ENCODE measurements at regions not wholly inside any gene's neighbourhood (a gene's known extent, or its start where the extent isn't known, plus 50 kb on each side); places are given as distances from the start of the nearest gene placed in this dataset.
A peak's percentile ranks its signal among the peaks of the same experiment; 100 is the strongest.
"Not testable (repeated sequence)": the region's sequence is repeated elsewhere in the genome, so short reads cannot be mapped to it uniquely, and the experiment has no call there.

DNA sequence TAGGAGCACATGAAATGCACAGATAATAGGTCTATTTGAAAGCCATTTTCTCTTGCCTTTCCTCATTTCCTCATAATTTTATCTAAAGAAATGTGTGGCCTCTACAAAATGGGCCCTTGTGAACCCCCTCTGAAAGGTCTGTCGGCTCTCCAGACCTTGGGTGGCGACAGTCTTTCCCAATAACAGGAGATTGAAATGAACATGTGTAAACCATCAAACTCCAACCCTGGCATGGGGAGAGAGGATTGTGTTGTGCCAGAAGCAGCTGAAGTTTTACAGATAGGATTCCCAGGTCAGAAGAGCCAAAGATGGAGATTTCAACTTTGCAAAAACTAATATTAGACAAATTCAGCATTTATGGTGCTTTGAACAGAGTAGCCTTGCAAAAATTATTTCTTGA is 277.1 kb upstream of the ECI2 start:
- no peaks in the 10 kb centered on the region for H3K4me1 ChIP-seq
- H3K4me3 ChIP-seq = no peak overlapping the region
- no peak overlapping the region for H3K27ac ChIP-seq
- H3K36me3 ChIP-seq = no peaks in the 10 kb centered on the region
- TF ChIP-seq POLR2A (IDR thresholded peaks at IDR 0.05) (no peak), POLR2AphosphoS5 (IDR thresholded peaks at IDR 0.05) (no peak), CTCF (IDR thresholded peaks at IDR 0.05) (no peak), EP300 (IDR thresholded peaks at IDR 0.05) (no peak)
- H3K9me3 ChIP-seq = no peaks in the 10 kb centered on the region
- intact Hi-C loops (cut with DNase I; ENCODE audit: low total_unique reads) = no loop called here
- no peak for DNase-seq
- WGBS, 5 donors = 79 to 91% (median 88%) methylated on average over 2 of the region's 2 CpGs
- no peaks in the 10 kb centered on the region for H3K27me3 ChIP-seq

DNA sequence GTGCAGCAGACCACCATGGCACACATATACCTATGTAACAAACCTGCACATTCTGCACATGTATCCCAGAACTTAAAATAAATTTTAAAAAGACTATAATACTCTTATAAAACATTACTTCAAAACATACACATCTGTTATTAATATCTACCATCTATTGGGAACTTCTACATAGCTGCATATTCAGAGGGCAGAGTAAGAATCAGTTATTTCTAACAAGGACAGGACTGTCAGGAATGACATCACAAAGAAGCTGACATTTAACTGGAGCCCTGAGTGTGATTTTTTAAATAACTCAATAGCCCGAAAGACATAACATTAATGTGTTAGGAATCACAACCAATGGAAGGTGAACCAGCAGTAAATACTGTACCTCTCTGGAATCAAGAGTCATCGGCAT is 276.7 kb upstream of the ECI2 start:
- no peaks in the 10 kb centered on the region for H3K4me1 ChIP-seq
- H3K27ac ChIP-seq = no peak overlapping the region
- WGBS, 5 donors = 43 to 48% (median 47%) methylated on average over 2 of the region's 2 CpGs
- TF ChIP-seq POLR2AphosphoS5 (IDR thresholded peaks at IDR 0.05) = no peak
- no peak overlapping the region for H3K4me3 ChIP-seq
- intact Hi-C loops (cut with DNase I; ENCODE audit: low total_unique reads) = no loop called here
- no peaks in the 10 kb centered on the region for H3K36me3 ChIP-seq
- no peaks in the 10 kb centered on the region for H3K27me3 ChIP-seq
- no peak for DNase-seq
- no peaks in the 10 kb centered on the region for H3K9me3 ChIP-seq

DNA sequence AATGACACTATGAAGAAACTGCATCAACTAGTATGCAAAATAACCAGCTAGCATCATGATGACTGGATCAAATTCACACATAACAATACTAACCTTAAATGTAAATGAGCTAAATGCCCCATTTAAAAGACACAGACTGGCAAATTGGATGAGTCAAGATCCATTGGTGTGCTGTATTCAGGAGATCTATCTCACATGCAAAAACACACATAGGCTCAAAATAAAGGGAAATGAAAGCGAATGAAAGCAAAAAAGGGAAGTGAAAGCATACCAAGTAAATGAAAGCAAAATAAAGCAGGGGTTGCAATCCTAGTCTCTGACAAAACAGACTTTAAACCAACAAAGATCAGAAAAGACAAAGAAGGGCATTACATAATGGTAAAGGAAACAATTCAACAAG is 272.3 kb upstream of the ECI2 start:
- peaks cover 0 to 14% (median 8%) of the 10 kb centered on the region in 4 donors for H3K4me1 ChIP-seq
- H3K9me3 ChIP-seq; H3K27me3 ChIP-seq; H3K27ac ChIP-seq; H3K4me3 ChIP-seq; intact Hi-C loops (cut with DNase I; ENCODE audit: low total_unique reads); H3K36me3 ChIP-seq; DNase-seq: not testable (repeated sequence)
- WGBS, 5 donors = 67 to 92% (median 72%) methylated on average over 1 of the region's 1 CpG

DNA sequence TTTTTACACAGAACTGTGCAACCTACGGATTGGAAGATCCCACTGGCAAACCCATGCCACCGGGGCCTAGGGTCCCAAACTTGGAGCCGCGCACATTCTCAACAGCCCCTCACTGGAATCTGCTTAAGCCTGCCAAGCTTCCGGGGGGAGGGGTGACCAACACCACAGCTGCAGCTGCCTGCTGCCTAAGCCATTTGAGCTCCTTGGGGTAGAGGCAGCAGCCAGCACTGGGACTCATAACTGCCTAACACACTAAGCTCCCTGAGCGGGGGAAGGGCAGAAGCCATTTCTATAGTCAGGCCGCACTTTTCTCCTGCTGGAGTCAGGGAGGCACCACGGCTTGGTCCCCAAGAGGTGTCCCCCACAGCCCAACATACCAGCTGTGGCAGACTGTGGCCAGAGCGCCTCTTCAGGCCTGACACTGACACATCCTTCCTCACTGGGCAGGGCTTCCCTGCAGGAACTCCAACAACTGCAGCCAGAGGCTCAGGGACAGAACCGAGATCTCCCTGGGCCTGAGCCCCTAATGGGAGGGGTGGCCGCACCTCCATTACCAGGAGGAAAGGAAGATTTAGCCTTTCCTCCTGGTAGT is 270.3 kb upstream of the ECI2 start:
- TF ChIP-seq CTCF (IDR thresholded peaks at IDR 0.05) (no peak), POLR2A (IDR thresholded peaks at IDR 0.05) (no peak), EP300 (IDR thresholded peaks at IDR 0.05) (no peak), POLR2AphosphoS5 (IDR thresholded peaks at IDR 0.05) (no peak)
- H3K27ac ChIP-seq = no peak overlapping the region
- no peaks in the 10 kb centered on the region for H3K9me3 ChIP-seq
- H3K27me3 ChIP-seq = no peaks in the 10 kb centered on the region
- intact Hi-C loops (cut with DNase I; ENCODE audit: low total_unique reads) = no loop called here
- H3K4me1 ChIP-seq = peaks cover 0 to 33% (median 22%) of the 10 kb centered on the region in 4 donors
- peak in 1 of 2 donors; percentile 38 for DNase-seq
- WGBS, 5 donors = 72 to 96% (median 79%) methylated on average over 5 to 11 of the region's 11 CpGs
- H3K4me3 ChIP-seq = no peak overlapping the region
- no peaks in the 10 kb centered on the region for H3K36me3 ChIP-seq

- Histone ChIP-seq H3K9me3 (no peaks in the 10 kb centered on the region), H3K36me3 (no peaks in the 10 kb centered on the region), H3K27ac (no peak overlapping the region), H3K4me3 (no peak overlapping the region), H3K4me1 (peaks cover 0 to 34% (median 22%) of the 10 kb centered on the region in 4 donors), H3K27me3 (no peaks in the 10 kb centered on the region)
- intact Hi-C loops (cut with DNase I; ENCODE audit: low total_unique reads) = no loop called here
- peak in 1 of 2 donors; percentile 47 for DNase-seq
- 80 to 87% (median 84%) methylated on average over 2 of the region's 2 CpGs for WGBS, 5 donors
- no peak for TF ChIP-seq EP300 (IDR thresholded peaks at IDR 0.05)
- no peak for TF ChIP-seq POLR2A (IDR thresholded peaks at IDR 0.05)
- TF ChIP-seq POLR2AphosphoS5 (IDR thresholded peaks at IDR 0.05) = no peak
- no peak for TF ChIP-seq CTCF (IDR thresholded peaks at IDR 0.05)
Measured at GRCh38 chr6:4404415-4404814, 269.0 kb upstream of the ECI2 start.

Data from stomach (tissue), 8 donors.